Testis (tissue), 2 donors: ENCODE measurements at regions not wholly inside any gene's neighbourhood (a gene's known extent, or its start where the extent isn't known, plus 50 kb on each side); places are given as distances from the start of the nearest gene placed in this dataset.

Experiments
- CTCF ChIP-seq, 3 experiments: fragments of 450-650 bp in 2 of 3; fragments of 200-600 bp in 1 of 3; sonication (generic) in 1 of 3; IDR thresholded peaks; one replicate each; pipeline ENCODE4 v1.5.1; 2016 to 2019; ENCODE audit warnings: antibody characterized with exemption in 3 of 3, mild to moderate bottlenecking in 2 of 3, moderate library complexity in 1 of 3
- POLR2A ChIP-seq: fragments of 450-650 bp; IDR thresholded peaks from one replicate; pipeline ENCODE4 v1.6.1; 2017; ENCODE audit warnings: antibody characterized with exemption, mild to moderate bottlenecking, moderate library complexity

GRCh38 chr14:39847852-39848251 is 415.6 kb upstream of the FBXO33 start:
- TF ChIP-seq CTCF (IDR thresholded peaks at IDR 0.05), result no peak
- no peak for TF ChIP-seq POLR2A
